Skeletal muscle cell (primary cell): ENCODE measurements at regions not wholly inside any gene's neighbourhood (a gene's known extent, or its start where the extent isn't known, plus 50 kb on each side); places are given as distances from the start of the nearest gene placed in this dataset.
"Not testable (repeated sequence)": the region's sequence is repeated elsewhere in the genome, so short reads cannot be mapped to it uniquely, and the experiment has no call there.

Experiments used
- DNase-seq: peaks from one replicate; pipeline ENCODE4 v3.0.0-alpha.2; 2010; ENCODE audit warnings: low read depth
- H3K4me3 ChIP-seq: 2 replicates; pipeline ENCODE4 v1.5.1; 2011; ENCODE audit warnings: low read depth, mild to moderate bottlenecking, control low read depth, low read length, moderate library complexity

- H3K4me3 ChIP-seq = no peak overlapping the region
- no peak for DNase-seq
Measured at GRCh38 chr9:31677415-31677814, 707.0 kb upstream of the ACO1 start.

GRCh38 chr9:31677877-31678276 is 706.6 kb upstream of the ACO1 start:
- DNase-seq = no peak
- H3K4me3 ChIP-seq = no peak overlapping the region

- no peak for DNase-seq
- H3K4me3 ChIP-seq = no peak overlapping the region
Measured at GRCh38 chr9:31683116-31683515, 701.3 kb upstream of the ACO1 start.

- H3K4me3 ChIP-seq = no peak overlapping the region
- DNase-seq = no peak
Measured at GRCh38 chr9:31697956-31698355, 686.5 kb upstream of the ACO1 start.

GRCh38 chr9:31699836-31700235 is 684.6 kb upstream of the ACO1 start:
- DNase-seq = no peak
- H3K4me3 ChIP-seq = no peak overlapping the region

GRCh38 chr9:31700252-31701045 is 684.0 kb upstream of the ACO1 start:
- DNase-seq = no peak
- no peak overlapping the region for H3K4me3 ChIP-seq

GRCh38 chr9:31702957-31703356 is 681.5 kb upstream of the ACO1 start:
- no peak for DNase-seq
- no peak overlapping the region for H3K4me3 ChIP-seq

GRCh38 chr9:31715250-31715649 is 669.2 kb upstream of the ACO1 start:
- no peak overlapping the region for H3K4me3 ChIP-seq
- peak; percentile 18 for DNase-seq

- no peak for DNase-seq
- no peak overlapping the region for H3K4me3 ChIP-seq
Measured at GRCh38 chr9:31719262-31719661, 665.2 kb upstream of the ACO1 start.

GRCh38 chr9:31730398-31730797 is 654.0 kb upstream of the ACO1 start:
- H3K4me3 ChIP-seq = no peak overlapping the region
- no peak for DNase-seq

- DNase-seq = no peak
- H3K4me3 ChIP-seq = no peak overlapping the region
Measured at GRCh38 chr9:31733166-31733565, 651.3 kb upstream of the ACO1 start.

- no peak overlapping the region for H3K4me3 ChIP-seq
- DNase-seq = no peak
Measured at GRCh38 chr9:31736581-31737179, 647.8 kb upstream of the ACO1 start.

- no peak overlapping the region for H3K4me3 ChIP-seq
- no peak for DNase-seq
Measured at GRCh38 chr9:31740705-31741104, 643.7 kb upstream of the ACO1 start.

- no peak overlapping the region for H3K4me3 ChIP-seq
- no peak for DNase-seq
Measured at GRCh38 chr9:31744589-31744988, 639.9 kb upstream of the ACO1 start.

- DNase-seq = peak; percentile 39
- no peak overlapping the region for H3K4me3 ChIP-seq
Measured at GRCh38 chr9:31745468-31745867, 639.0 kb upstream of the ACO1 start.

- no peak overlapping the region for H3K4me3 ChIP-seq
- no peak for DNase-seq
Measured at GRCh38 chr9:31745886-31746285, 638.6 kb upstream of the ACO1 start.

GRCh38 chr9:31753756-31754155 is 630.7 kb upstream of the ACO1 start:
- no peak overlapping the region for H3K4me3 ChIP-seq
- no peak for DNase-seq

GRCh38 chr9:31759703-31760102 is 624.7 kb upstream of the ACO1 start:
- no peak overlapping the region for H3K4me3 ChIP-seq
- no peak for DNase-seq

GRCh38 chr9:31774021-31774420 is 610.4 kb upstream of the ACO1 start:
- not testable (repeated sequence) for H3K4me3 ChIP-seq, DNase-seq

- H3K4me3 ChIP-seq = no peak overlapping the region
- no peak for DNase-seq
Measured at GRCh38 chr9:31774571-31774970, 609.9 kb upstream of the ACO1 start.

- no peak for DNase-seq
- H3K4me3 ChIP-seq = no peak overlapping the region
Measured at GRCh38 chr9:31776471-31776870, 608.0 kb upstream of the ACO1 start.
